Astrocyte of the spinal cord (primary cell): ENCODE measurements at regions not wholly inside any gene's neighbourhood (a gene's known extent, or its start where the extent isn't known, plus 50 kb on each side); places are given as distances from the start of the nearest gene placed in this dataset.

Experiments used
- DNase-seq: peaks from one replicate; pipeline ENCODE4 v3.0.0; 2011; ENCODE audit warnings: low read depth, low spot score
- H3K4me3 ChIP-seq: 2 replicates; pipeline ENCODE4 v1.5.1; 2011; ENCODE audit warnings: low read depth, mild to moderate bottlenecking, low read length, moderate library complexity
- CTCF ChIP-seq: IDR thresholded peaks from 2 replicates; pipeline ENCODE4 v1.5.1; 2012; ENCODE audit warnings: low read depth, mild to moderate bottlenecking, low read length, inconsistent platforms
- in situ Hi-C: cut with HindIII; loops from 2 replicates; pipeline ENCODE4 v1.10.0; 2017; ENCODE audit warnings: low sequenced_read_pairs

- DNase-seq, result no peak
- H3K4me3 ChIP-seq, result no peak overlapping the region
- no peak for TF ChIP-seq CTCF
- in situ Hi-C loops, result no loop called here
Measured at GRCh38 chr18:61749546-61749945, 143.3 kb downstream of the RNF152 start.

GRCh38 chr18:61749031-61749430 lies 143.8 kb downstream of the RNF152 start:
- no peak for DNase-seq
- TF ChIP-seq CTCF, result no peak
- in situ Hi-C loops, result no loop called here

DNA sequence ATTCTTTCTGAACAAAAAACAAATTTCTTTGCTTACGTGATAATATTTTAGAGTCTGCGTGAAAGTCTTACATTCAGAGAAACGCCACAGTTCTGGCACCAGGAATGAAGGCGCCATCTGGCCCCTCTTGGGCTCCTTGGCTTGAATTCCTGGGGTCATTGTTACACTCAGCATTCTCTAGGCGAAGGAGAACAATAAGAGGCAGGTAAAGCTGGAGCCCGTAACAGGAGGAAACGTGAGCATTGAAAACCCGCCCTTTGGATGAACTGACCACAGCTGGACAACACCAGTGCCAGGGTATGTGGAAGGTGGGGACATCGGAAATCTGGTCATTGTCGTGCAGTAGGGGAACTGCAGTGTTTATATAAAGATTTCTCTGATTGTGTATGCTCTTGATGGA lies 144.8 kb downstream of the RNF152 start:
- DNase-seq, result no peak
- in situ Hi-C loops, result no loop called here
- H3K4me3 ChIP-seq, result no peak overlapping the region
- no peak for TF ChIP-seq CTCF

More at GRCh38 chr18:61749031-61749430, 143.8 kb downstream of the RNF152 start:
- H3K4me3 ChIP-seq, result no peak overlapping the region

DNA sequence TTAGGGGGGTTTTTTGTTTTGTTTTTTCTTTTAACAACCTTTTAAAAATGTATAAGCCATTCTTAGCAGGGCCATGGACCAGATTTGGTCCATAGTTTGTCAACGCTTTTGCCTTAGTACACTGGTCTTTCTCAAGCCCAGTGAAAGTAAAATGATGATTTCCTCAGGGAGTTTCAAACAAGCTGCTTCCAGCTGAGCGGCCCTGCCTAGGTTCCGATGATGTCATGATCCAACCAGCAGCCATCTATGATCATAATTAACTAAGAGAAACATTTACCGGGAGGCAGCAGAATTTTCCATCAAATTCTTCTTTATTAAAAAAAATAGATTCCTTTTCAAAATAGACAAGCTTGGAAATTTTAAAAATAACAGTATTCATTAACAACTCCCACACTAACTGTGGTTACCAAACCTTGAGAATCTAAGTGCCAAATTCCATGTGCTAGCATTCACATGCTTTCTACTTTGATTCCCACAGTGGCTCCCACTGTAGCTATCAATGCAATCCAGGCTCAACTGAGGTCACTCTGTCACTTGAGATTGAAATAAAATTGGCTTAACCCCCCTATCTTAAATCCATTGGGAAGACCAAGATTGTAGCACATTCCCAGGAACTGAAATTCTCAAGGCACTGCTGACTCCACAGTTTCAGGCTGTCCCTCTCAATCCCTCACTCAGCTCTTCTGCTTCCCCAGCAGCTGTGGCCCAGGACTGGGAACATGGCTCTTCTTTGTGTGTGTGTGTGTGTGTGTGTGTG lies 148.9 kb downstream of the RNF152 start:
- no peak overlapping the region for H3K4me3 ChIP-seq
- no peak for TF ChIP-seq CTCF

DNA sequence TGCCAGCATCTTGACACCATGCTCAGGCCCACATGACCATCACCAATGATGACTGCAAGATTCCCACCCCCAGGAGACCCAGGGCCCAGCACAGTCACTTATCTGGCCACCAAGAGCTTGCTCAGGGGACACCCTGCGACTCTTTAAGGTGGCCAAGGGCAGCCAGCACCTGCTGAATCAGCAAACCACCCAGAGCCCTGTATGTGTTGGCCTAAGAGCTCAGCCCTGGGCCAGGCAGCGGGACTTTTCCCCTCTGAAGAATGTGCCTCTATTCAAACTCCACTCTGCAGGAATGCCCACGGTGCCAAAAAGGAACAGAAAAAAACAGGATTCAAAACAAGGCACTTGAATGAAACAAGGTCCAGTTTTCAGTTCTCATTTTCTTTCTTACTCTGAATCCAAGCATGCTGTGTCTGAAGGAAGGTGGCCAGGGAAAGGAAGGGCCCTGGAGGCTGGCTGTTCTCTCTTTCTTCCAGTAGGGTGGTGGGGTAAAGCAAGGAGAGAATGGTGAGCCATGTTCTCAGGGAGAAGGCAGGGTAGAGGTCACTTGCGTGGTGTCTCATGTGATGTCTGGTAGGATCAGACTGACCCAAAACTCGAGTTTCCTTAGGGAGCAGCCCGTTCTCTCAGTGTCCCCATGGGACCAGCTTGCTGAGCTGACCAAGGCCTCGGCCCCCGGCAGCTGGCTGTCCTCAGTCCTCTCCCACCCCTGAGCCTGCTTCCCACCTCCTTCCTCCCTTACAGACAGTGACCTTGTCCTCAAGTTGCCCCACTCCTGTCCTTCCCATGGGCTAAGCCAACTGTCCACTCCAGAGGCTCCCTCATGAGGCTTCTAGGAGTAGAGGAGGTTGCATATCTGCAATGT lies 150.0 kb downstream of the RNF152 start:
- in situ Hi-C loops, result no loop called here
- no peak for TF ChIP-seq CTCF
- no peak overlapping the region for H3K4me3 ChIP-seq
- no peak for DNase-seq

More for the DNA sequence above, 148.9 kb downstream of the RNF152 start:
- DNase-seq, result peak; percentile 52
- in situ Hi-C loops, result no loop called here

DNA sequence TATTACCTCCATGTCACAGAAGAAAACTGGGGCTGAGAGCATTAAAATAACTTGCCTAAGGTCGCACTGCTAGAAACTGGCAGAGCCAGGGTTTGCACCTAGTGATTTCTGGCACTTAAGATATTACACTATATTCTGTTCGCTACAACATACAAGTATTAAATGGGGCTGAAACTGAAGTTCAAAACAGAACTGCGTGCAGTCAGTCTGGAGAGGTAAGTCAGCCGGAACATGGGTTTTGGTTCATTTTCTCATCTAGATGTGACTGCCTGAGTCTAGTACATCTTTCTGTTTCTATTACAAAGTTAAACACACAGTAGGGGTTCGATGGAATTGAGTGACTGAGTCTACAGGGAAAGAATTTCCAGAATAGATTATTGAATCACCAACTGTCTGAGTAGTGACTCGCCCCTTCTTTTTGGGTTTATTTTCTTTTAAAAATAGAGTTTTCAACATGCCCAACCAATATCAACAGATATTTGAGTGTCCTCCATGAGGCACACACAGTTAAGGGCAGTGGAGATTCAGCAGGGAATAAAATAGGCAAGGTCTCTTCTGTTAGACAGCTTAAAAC lies 150.8 kb downstream of the RNF152 start:
- DNase-seq, result peak; percentile 36
- in situ Hi-C loops, result no loop called here
- no peak overlapping the region for H3K4me3 ChIP-seq

More for the DNA sequence above, 150.8 kb downstream of the RNF152 start:
- TF ChIP-seq CTCF, result no peak
